ENCODE measurements at regions not wholly inside any gene's neighbourhood (a gene's known extent, or its start where the extent isn't known, plus 50 kb on each side); places are given as distances from the start of the nearest gene placed in this dataset.

DNA sequence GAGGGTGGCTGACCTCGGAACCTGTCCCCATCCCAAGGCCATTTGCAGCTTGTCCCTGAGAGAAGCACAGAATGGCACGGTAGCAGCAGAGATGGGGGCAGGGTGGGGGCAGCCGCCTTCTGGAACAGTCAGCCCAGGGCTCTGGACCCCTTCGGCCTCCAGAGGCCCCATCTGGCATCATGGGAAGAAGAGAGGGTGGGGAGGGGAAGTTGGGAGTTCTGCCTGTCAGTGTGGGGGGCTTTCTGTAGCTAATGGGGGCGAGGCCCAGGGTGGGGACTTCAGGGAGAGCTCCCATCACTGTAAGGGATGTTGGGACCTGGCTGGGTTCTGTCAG, 62.9 kb upstream of the ADRA2C start:
- TF ChIP-seq ZFX (IDR thresholded peaks at IDR 0.05): no peak
- TF ChIP-seq, protein P1, sequence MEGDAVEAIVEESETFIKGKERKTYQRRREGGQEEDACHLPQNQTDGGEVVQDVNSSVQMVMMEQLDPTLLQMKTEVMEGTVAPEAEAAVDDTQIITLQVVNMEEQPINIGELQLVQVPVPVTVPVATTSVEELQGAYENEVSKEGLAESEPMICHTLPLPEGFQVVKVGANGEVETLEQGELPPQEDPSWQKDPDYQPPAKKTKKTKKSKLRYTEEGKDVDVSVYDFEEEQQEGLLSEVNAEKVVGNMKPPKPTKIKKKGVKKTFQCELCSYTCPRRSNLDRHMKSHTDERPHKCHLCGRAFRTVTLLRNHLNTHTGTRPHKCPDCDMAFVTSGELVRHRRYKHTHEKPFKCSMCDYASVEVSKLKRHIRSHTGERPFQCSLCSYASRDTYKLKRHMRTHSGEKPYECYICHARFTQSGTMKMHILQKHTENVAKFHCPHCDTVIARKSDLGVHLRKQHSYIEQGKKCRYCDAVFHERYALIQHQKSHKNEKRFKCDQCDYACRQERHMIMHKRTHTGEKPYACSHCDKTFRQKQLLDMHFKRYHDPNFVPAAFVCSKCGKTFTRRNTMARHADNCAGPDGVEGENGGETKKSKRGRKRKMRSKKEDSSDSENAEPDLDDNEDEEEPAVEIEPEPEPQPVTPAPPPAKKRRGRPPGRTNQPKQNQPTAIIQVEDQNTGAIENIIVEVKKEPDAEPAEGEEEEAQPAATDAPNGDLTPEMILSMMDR (conservative IDR thresholded peaks at IDR 0.05): no peak
- no peak overlapping the region for H3K27ac ChIP-seq

GRCh38 chr4:3702561-3703221, 63.5 kb upstream of the ADRA2C start:
- H3K27ac ChIP-seq: no peak overlapping the region
- TF ChIP-seq, protein P1 (conservative IDR thresholded peaks at IDR 0.05): no peak
- no peak for TF ChIP-seq ZFX (IDR thresholded peaks at IDR 0.05)

DNA sequence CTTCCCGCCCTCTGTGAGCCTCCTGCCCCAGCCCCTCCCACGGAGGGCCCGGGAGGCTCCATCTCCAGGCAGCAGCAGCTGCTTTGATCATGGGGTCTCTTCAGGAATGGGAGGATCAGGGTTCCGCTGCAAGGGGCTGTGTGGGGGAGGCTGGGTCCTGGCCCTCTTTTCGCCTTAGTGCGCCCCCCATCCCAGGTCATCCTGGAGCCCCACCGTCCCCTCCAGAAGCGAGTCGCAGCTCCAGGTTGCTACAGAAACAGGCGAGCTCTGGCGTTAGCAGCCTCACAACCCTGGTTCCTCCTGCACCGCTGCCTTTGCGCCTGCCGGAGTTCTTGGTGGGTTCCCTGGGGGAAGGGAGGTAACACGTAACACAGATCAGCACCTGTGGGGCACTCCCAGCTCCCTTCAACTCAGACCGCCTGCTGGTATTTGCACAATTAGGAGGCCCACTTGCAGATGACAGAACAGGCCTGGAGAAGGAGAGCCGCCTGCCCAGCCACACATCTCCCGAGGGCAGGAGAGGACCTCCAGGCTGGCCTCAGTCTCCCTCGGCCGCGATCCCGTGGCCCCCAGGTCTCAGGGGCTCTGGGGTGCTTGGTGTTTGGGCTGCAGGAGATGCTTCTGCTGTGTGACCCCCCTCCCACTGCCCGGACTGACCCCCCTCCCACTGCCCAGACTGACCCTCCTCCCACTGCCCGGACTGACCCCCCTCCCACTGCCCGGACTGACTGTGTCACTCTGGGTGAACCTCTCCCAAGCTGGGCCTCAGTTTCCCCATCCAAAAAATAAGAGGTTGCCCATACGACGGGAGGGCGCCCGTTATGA, 64.2 kb upstream of the ADRA2C start:
- no peak for TF ChIP-seq ZFX (IDR thresholded peaks at IDR 0.05)
- TF ChIP-seq, protein P1 (conservative IDR thresholded peaks at IDR 0.05): no peak
- no peak overlapping the region for H3K27ac ChIP-seq

GRCh38 chr4:3701271-3701734, 64.9 kb upstream of the ADRA2C start:
- H3K27ac ChIP-seq: no peak overlapping the region
- TF ChIP-seq, protein P1 (conservative IDR thresholded peaks at IDR 0.05): no peak
- TF ChIP-seq ZFX (IDR thresholded peaks at IDR 0.05): no peak

- TF ChIP-seq ZFX (IDR thresholded peaks at IDR 0.05): no peak
- TF ChIP-seq, protein P1 (conservative IDR thresholded peaks at IDR 0.05): no peak
- H3K27ac ChIP-seq: no peak overlapping the region
Measured at GRCh38 chr4:3700736-3701135, 65.4 kb upstream of the ADRA2C start.

GRCh38 chr4:3700223-3700622, 66.0 kb upstream of the ADRA2C start:
- TF ChIP-seq, protein P1 (conservative IDR thresholded peaks at IDR 0.05): no peak
- no peak for TF ChIP-seq ZFX (IDR thresholded peaks at IDR 0.05)
- no peak overlapping the region for H3K27ac ChIP-seq

- no peak overlapping the region for H3K27ac ChIP-seq
- TF ChIP-seq, protein P1 (conservative IDR thresholded peaks at IDR 0.05): no peak
- no peak for TF ChIP-seq ZFX (IDR thresholded peaks at IDR 0.05)
Measured at GRCh38 chr4:3699678-3700077, 66.5 kb upstream of the ADRA2C start.

Data from C4-2B (cell line).